Thoracic aorta (tissue), 2 donors: ENCODE measurements at regions not wholly inside any gene's neighbourhood (a gene's known extent, or its start where the extent isn't known, plus 50 kb on each side); places are given as distances from the start of the nearest gene placed in this dataset.
"Not testable (repeated sequence)": the region's sequence is repeated elsewhere in the genome, so short reads cannot be mapped to it uniquely, and the experiment has no call there.

Source experiments
- ATAC-seq: fragments of 150-250 bp; one replicate; pipeline ENCODE4 v1.8.0; 2017; ENCODE audit warnings: low read depth; ENCODE audit not compliant: insufficient number of reproducible peaks, low FRiP score
- DNase-seq: peaks from one replicate; pipeline ENCODE4 v3.0.0-alpha.2; 2020; ENCODE audit warnings: low spot score
- H3K27ac ChIP-seq, 2 donors: fragments of 200-600 bp; sonication (generic); 1 replicate in 1 of 2; 2 replicates in 1 of 2; pipeline ENCODE4 v1.5.1; 2016; ENCODE audit warnings: mild to moderate bottlenecking in 2 of 2, moderate library complexity in 2 of 2
- H3K27me3 ChIP-seq: fragments of 200-600 bp; sonication (generic); replicated peaks from 2 replicates; pipeline ENCODE4 v1.6.0; 2016; ENCODE audit warnings: mild to moderate bottlenecking; ENCODE audit not compliant: insufficient read depth
- H3K36me3 ChIP-seq: fragments of 200-600 bp; sonication (generic); one replicate; pipeline ENCODE4 v1.5.1; 2016
- H3K4me1 ChIP-seq, 2 donors: fragments of 200-600 bp; sonication (generic); 1 replicate in 1 of 2; 2 replicates in 1 of 2; pipeline versions ENCODE4 v1.5.1 to v1.6.0; 2016; ENCODE audit warnings: low read depth in 2 of 2, mild to moderate bottlenecking in 1 of 2; ENCODE audit not compliant: control insufficient read depth in 1 of 2
- H3K4me3 ChIP-seq: fragments of 200-600 bp; sonication (generic); 2 replicates; pipeline ENCODE4 v1.5.1; 2016; ENCODE audit warnings: mild to moderate bottlenecking
- H3K9me3 ChIP-seq: fragments of 200-600 bp; sonication (generic); 2 replicates; pipeline ENCODE4 v1.5.1; 2016
- CTCF ChIP-seq: fragments of 200-600 bp; sonication (generic); IDR thresholded peaks from one replicate; pipeline ENCODE4 v1.5.1; 2019; ENCODE audit warnings: antibody characterized with exemption

DNA sequence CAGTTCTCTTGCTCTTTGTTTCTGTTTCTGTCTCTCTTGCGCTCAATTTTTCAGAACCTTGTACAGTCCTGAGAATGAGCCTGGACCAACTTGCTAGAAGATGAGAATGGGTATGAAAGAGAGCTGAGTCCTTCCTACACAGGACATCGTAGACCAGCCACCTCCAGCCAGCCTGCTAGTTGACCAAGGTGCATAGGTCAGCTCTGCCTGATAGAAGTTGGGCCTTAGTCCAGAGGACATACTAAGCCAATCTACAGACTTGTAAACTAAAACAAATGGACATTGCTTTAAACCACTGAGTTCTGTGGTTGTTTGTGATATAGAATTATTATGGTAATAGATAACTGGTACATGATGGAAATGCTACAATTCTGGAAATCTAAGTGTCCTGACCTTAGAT lies 236.4 kb upstream of the ZFP64 start:
- Histone ChIP-seq H3K4me1 (no peaks in the 10 kb centered on the region), H3K36me3 (no peaks in the 10 kb centered on the region), H3K4me3 (no peak overlapping the region), H3K9me3 (no peaks in the 10 kb centered on the region), H3K27ac (no peak overlapping the region), H3K27me3 (no peaks in the 10 kb centered on the region)
- DNase-seq (no peak), ATAC-seq (no peak)
- TF ChIP-seq CTCF: no peak

DNA sequence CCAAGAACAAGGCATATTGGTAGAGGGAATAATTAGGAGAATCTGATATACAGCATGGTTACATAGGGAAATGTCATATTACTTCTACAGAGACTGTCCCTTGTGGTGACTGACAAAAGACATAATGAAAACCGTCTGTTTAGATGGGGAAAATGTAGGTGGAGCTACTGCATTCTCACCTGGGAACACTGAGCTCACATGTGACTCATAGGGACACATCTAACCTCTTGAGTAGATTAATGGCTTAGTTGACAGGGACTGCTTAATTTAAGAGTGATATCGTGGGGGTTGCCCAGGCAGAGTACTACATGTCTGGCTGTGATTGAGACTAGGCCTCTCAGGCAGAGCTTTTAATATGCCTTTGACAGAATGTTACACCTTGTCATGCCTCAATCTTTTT lies 235.3 kb upstream of the ZFP64 start:
- ATAC-seq (no peak), DNase-seq (no peak)
- Histone ChIP-seq H3K9me3 (no peaks in the 10 kb centered on the region), H3K4me3 (no peak overlapping the region), H3K4me1 (no peaks in the 10 kb centered on the region), H3K27me3 (no peaks in the 10 kb centered on the region), H3K27ac (no peak overlapping the region), H3K36me3 (no peaks in the 10 kb centered on the region)
- no peak for TF ChIP-seq CTCF

GRCh38 chr20:52425701-52426100 lies 234.1 kb upstream of the ZFP64 start:
- no peak overlapping the region for H3K4me3 ChIP-seq
- H3K27ac ChIP-seq: no peak overlapping the region
- TF ChIP-seq CTCF: no peak
- ATAC-seq: no peak
- DNase-seq: no peak
- no peaks in the 10 kb centered on the region for H3K36me3 ChIP-seq
- no peaks in the 10 kb centered on the region for H3K27me3 ChIP-seq
- H3K9me3 ChIP-seq: no peaks in the 10 kb centered on the region
- H3K4me1 ChIP-seq: no peaks in the 10 kb centered on the region

DNA sequence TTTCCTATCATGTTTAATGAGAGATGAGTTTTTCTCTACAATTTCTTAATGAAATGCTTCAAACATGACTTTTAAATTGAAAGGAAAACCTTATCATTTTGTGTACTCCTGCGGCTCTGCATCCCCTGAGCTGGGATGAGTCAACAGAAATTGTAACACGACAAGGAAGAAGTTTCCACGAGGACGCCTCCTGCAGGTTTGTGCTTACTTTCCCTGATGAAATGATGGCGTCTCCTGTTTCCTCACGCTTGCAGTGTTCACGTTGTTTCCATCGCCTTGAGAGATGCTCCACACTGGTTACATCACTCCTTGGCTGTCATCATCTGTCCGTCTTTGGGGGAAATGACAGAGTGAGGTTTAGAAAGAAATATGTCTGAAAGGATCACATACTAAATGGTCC lies 233.7 kb upstream of the ZFP64 start:
- Histone ChIP-seq H3K27me3 (no peaks in the 10 kb centered on the region), H3K27ac (no peak overlapping the region), H3K9me3 (no peaks in the 10 kb centered on the region), H3K4me3 (no peak overlapping the region), H3K36me3 (no peaks in the 10 kb centered on the region), H3K4me1 (no peaks in the 10 kb centered on the region)
- no peak for ATAC-seq
- TF ChIP-seq CTCF: no peak
- no peak for DNase-seq

GRCh38 chr20:52424357-52424942 lies 232.9 kb upstream of the ZFP64 start:
- H3K36me3 ChIP-seq, H3K9me3 ChIP-seq, ATAC-seq, H3K27me3 ChIP-seq, H3K4me1 ChIP-seq, H3K4me3 ChIP-seq, H3K27ac ChIP-seq, DNase-seq: not testable (repeated sequence)

GRCh38 chr20:52423536-52424140 lies 232.1 kb upstream of the ZFP64 start:
- not testable (repeated sequence) for DNase-seq, ATAC-seq, H3K4me3 ChIP-seq, H3K27ac ChIP-seq, H3K4me1 ChIP-seq, H3K9me3 ChIP-seq, H3K36me3 ChIP-seq, H3K27me3 ChIP-seq
